ENCODE measurements at regions not wholly inside any gene's neighbourhood (a gene's known extent, or its start where the extent isn't known, plus 50 kb on each side); places are given as distances from the start of the nearest gene placed in this dataset.

- TF ChIP-seq CTCF (conservative IDR thresholded peaks at IDR 0.05) (no peak), ZFX (IDR thresholded peaks at IDR 0.05) (no peak)
- H3K27ac ChIP-seq: no peak overlapping the region
Observed at GRCh38 chr20:18999086-18999485, 185.5 kb downstream of the SCP2D1 start.

GRCh38 chr20:19000078-19000477 lies 186.5 kb downstream of the SCP2D1 start:
- no peak overlapping the region for H3K27ac ChIP-seq
- TF ChIP-seq ZFX (IDR thresholded peaks at IDR 0.05): no peak
- TF ChIP-seq CTCF (conservative IDR thresholded peaks at IDR 0.05): no peak

GRCh38 chr20:19001177-19001576 lies 187.6 kb downstream of the SCP2D1 start:
- TF ChIP-seq CTCF (conservative IDR thresholded peaks at IDR 0.05) (no peak), ZFX (IDR thresholded peaks at IDR 0.05) (no peak)
- no peak overlapping the region for H3K27ac ChIP-seq

GRCh38 chr20:19003366-19004336 lies 190.1 kb downstream of the SCP2D1 start:
- TF ChIP-seq ZFX (IDR thresholded peaks at IDR 0.05) (no peak), CTCF (conservative IDR thresholded peaks at IDR 0.05) (no peak)
- H3K27ac ChIP-seq: no peak overlapping the region

- H3K27ac ChIP-seq: no peak overlapping the region
Observed at GRCh38 chr20:19004975-19005374, 191.4 kb downstream of the SCP2D1 start.

GRCh38 chr20:19008497-19008896 lies 194.9 kb downstream of the SCP2D1 start:
- H3K27ac ChIP-seq: no peak overlapping the region
- no peak for TF ChIP-seq ZFX (IDR thresholded peaks at IDR 0.05)
- no peak for TF ChIP-seq CTCF (conservative IDR thresholded peaks at IDR 0.05)

More at GRCh38 chr20:19004975-19005374, 191.4 kb downstream of the SCP2D1 start:
- no peak for TF ChIP-seq CTCF (conservative IDR thresholded peaks at IDR 0.05)
- TF ChIP-seq ZFX (IDR thresholded peaks at IDR 0.05): no peak

- TF ChIP-seq CTCF (conservative IDR thresholded peaks at IDR 0.05) (no peak), ZFX (IDR thresholded peaks at IDR 0.05) (no peak)
- no peak overlapping the region for H3K27ac ChIP-seq
Observed at GRCh38 chr20:19009081-19009688, 195.6 kb downstream of the SCP2D1 start.

Measured in C4-2B (cell line).